Liver (tissue), 8 donors: ENCODE measurements at regions not wholly inside any gene's neighbourhood (a gene's known extent, or its start where the extent isn't known, plus 50 kb on each side); places are given as distances from the start of the nearest gene placed in this dataset.

Experiments used
- DNase-seq: peaks from one replicate; pipeline ENCODE4 v3.0.0-alpha.2; 2017; ENCODE audit warnings: low spot score
- H3K27ac ChIP-seq, 2 donors: one replicate each; pipeline ENCODE4 v1.7.0; 2013; ENCODE audit warnings: inconsistent platforms in 2 of 2, low read length in 2 of 2, control low read depth in 1 of 2, low read depth in 1 of 2, mild to moderate bottlenecking in 1 of 2
- H3K27me3 ChIP-seq, 4 donors: one replicate each; pipeline versions ENCODE4 v1.6.1 to v1.7.0; 2013; ENCODE audit warnings: low read length in 3 of 4, inconsistent platforms in 1 of 4, mild to moderate bottlenecking in 1 of 4, moderate library complexity in 1 of 4; ENCODE audit not compliant: control insufficient read depth in 4 of 4, insufficient read depth in 4 of 4
- H3K36me3 ChIP-seq, 4 donors: one replicate each; pipeline versions ENCODE4 v1.6.1 to v1.7.0; 2013; ENCODE audit warnings: low read length in 3 of 4, mild to moderate bottlenecking in 3 of 4, low read depth in 1 of 4, moderate library complexity in 1 of 4; ENCODE audit not compliant: control insufficient read depth in 4 of 4, insufficient read depth in 3 of 4
- H3K4me1 ChIP-seq, 4 donors: one replicate each; pipeline versions ENCODE4 v1.6.1 to v1.7.0; 2013; ENCODE audit warnings: low read length in 3 of 4, mild to moderate bottlenecking in 3 of 4, moderate library complexity in 1 of 4; ENCODE audit not compliant: control insufficient read depth in 4 of 4, insufficient read depth in 4 of 4
- H3K4me3 ChIP-seq, 3 donors: one replicate each; pipeline versions ENCODE4 v1.6.1 to v1.7.0; 2013; ENCODE audit warnings: low read length in 3 of 3, control low read depth in 1 of 3, low read depth in 1 of 3, mild to moderate bottlenecking in 1 of 3
- H3K9ac ChIP-seq, 2 donors: one replicate each; pipeline ENCODE4 v1.7.0; 2013; ENCODE audit warnings: low read length in 2 of 2, mild to moderate bottlenecking in 2 of 2, moderate library complexity in 2 of 2, control low read depth in 1 of 2, low read depth in 1 of 2
- H3K9me3 ChIP-seq, 4 donors: one replicate each; pipeline versions ENCODE4 v1.6.1 to v1.7.0; 2013; ENCODE audit warnings: low read length in 3 of 4; ENCODE audit not compliant: control insufficient read depth in 4 of 4
- EGR1 ChIP-seq, 2 donors: IDR thresholded peaks; 2 replicates each; pipeline ENCODE4 v1.6.1; 2016 to 2018; ENCODE audit warnings: antibody characterized with exemption in 2 of 2, low read depth in 2 of 2
- FOXA1 ChIP-seq: IDR thresholded peaks from 2 replicates; pipeline ENCODE4 v1.6.1; 2016; ENCODE audit warnings: antibody characterized with exemption
- FOXA2 ChIP-seq: IDR thresholded peaks from 2 replicates; pipeline ENCODE4 v1.6.1; 2016; ENCODE audit warnings: antibody characterized with exemption
- GABPA ChIP-seq, 2 donors: IDR thresholded peaks in 1 of 2; conservative IDR thresholded peaks in 1 of 2; 2 replicates each; pipeline ENCODE4 v1.6.1; 2016; ENCODE audit warnings: antibody characterized with exemption in 2 of 2, mild to moderate bottlenecking in 1 of 2, moderate library complexity in 1 of 2
- HNF4A ChIP-seq, 2 donors: conservative IDR thresholded peaks; 2 replicates each; pipeline ENCODE4 v1.6.1; 2016; ENCODE audit warnings: antibody characterized with exemption in 2 of 2, mild to moderate bottlenecking in 2 of 2
- HNF4G ChIP-seq: IDR thresholded peaks from 2 replicates; pipeline ENCODE4 v1.6.1; 2016; ENCODE audit warnings: antibody characterized with exemption
- JUND ChIP-seq, 2 donors: IDR thresholded peaks; 2 replicates each; pipeline ENCODE4 v1.6.1; 2016; ENCODE audit warnings: antibody characterized with exemption in 2 of 2
- NR2F2 ChIP-seq: IDR thresholded peaks from 2 replicates; pipeline ENCODE4 v1.6.1; 2016; ENCODE audit warnings: antibody characterized with exemption
- RAD21 ChIP-seq, 2 donors: IDR thresholded peaks; 2 replicates each; pipeline ENCODE4 v1.6.1; 2016; ENCODE audit warnings: antibody characterized with exemption in 2 of 2, mild to moderate bottlenecking in 2 of 2
- RXRA ChIP-seq, 2 donors: IDR thresholded peaks; 2 replicates each; pipeline ENCODE4 v1.6.1; 2017 to 2018; ENCODE audit warnings: antibody characterized with exemption in 2 of 2, mild to moderate bottlenecking in 1 of 2
- SP1 ChIP-seq: IDR thresholded peaks from 2 replicates; pipeline ENCODE4 v1.6.1; 2018; ENCODE audit warnings: antibody characterized with exemption, mild to moderate bottlenecking
- TAF1 ChIP-seq: conservative IDR thresholded peaks from 2 replicates; pipeline ENCODE4 v1.6.1; 2016; ENCODE audit warnings: antibody characterized with exemption, mild to moderate bottlenecking
- YY1 ChIP-seq: IDR thresholded peaks from 2 replicates; pipeline ENCODE4 v1.6.1; 2016; ENCODE audit warnings: antibody characterized with exemption, mild to moderate bottlenecking
- WGBS: extraction: QIAGEN DNeasy Blood & Tissue Kit; methylation state at CpG from one replicate; pipeline ENCODE4 v1.1.7; 2013; 5-methylcytosine and 5-hydroxymethylcytosine counted together
- TF ChIP-seq, protein P1 (sequence below): IDR thresholded peaks from 2 replicates; pipeline ENCODE4 v1.6.1; 2016; ENCODE audit warnings: antibody characterized with exemption
- TF ChIP-seq, protein P2 (sequence below): IDR thresholded peaks from 2 replicates; pipeline ENCODE4 v1.6.1; 2016; ENCODE audit warnings: antibody characterized with exemption, mild to moderate bottlenecking
- TF ChIP-seq, protein P3 (sequence below): fragments of 150-350 bp; IDR thresholded peaks from 2 replicates; pipeline ENCODE4 v1.5.1; 2017; ENCODE audit warnings: improper control_type of control experiment, low read depth, low read length; ENCODE audit not compliant: missing input control
- TF ChIP-seq, protein P4 (sequence below): IDR thresholded peaks from 2 replicates; pipeline ENCODE4 v1.6.1; 2016; ENCODE audit warnings: antibody characterized with exemption
- TF ChIP-seq, protein P5 (sequence below): IDR thresholded peaks from 2 replicates; pipeline ENCODE4 v1.6.1; 2016; ENCODE audit warnings: antibody characterized with exemption
- donor health status: healthy.
- donor health status: healthy.
- donor health status: healthy.
- donor health status: healthy.
- donor health status: healthy.

DNA sequence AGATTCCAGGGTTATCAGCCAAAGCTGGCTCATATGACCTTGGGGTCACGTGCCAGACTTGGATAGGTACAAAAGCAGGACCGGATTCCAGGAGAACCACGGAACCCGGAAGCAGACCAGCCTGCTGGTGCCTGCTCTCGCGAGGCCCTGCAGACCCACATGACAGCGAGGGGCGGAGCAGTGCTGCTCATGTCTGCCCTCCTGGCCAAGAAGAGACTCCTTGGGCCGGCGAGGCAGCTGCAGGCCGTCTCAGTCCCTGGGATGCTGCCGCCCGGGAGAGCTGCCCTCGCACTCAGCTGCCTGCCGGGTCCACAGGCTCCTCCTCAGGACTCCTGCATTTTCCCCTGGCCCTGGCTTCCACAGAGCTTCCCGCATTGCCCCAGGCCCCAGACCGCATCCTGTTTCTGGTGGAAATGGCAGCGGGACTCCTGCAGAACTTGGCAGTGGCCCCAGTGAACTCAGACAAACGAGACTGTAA, 739.5 kb downstream of the SOCS6 start:
- Histone ChIP-seq H3K4me3 (no peak overlapping the region), H3K9me3 (no peaks in the 10 kb centered on the region), H3K4me1 (no peaks in the 10 kb centered on the region), H3K9ac (no peak overlapping the region), H3K27ac (no peak overlapping the region), H3K36me3 (no peaks in the 10 kb centered on the region), H3K27me3 (no peaks in the 10 kb centered on the region)
- WGBS: 87% methylated on average over 19 of the region's 19 CpGs
- TF ChIP-seq, protein P1, sequence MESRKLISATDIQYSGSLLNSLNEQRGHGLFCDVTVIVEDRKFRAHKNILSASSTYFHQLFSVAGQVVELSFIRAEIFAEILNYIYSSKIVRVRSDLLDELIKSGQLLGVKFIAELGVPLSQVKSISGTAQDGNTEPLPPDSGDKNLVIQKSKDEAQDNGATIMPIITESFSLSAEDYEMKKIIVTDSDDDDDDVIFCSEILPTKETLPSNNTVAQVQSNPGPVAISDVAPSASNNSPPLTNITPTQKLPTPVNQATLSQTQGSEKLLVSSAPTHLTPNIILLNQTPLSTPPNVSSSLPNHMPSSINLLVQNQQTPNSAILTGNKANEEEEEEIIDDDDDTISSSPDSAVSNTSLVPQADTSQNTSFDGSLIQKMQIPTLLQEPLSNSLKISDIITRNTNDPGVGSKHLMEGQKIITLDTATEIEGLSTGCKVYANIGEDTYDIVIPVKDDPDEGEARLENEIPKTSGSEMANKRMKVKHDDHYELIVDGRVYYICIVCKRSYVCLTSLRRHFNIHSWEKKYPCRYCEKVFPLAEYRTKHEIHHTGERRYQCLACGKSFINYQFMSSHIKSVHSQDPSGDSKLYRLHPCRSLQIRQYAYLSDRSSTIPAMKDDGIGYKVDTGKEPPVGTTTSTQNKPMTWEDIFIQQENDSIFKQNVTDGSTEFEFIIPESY: no peak
- TF ChIP-seq JUND (IDR thresholded peaks at IDR 0.05): no peak
- no peak for TF ChIP-seq HNF4G
- TF ChIP-seq RAD21 (IDR thresholded peaks at IDR 0.05): no peak
- TF ChIP-seq SP1: no peak
- no peak for TF ChIP-seq RXRA (IDR thresholded peaks at IDR 0.05)
- no peak for TF ChIP-seq YY1
- TF ChIP-seq FOXA1: no peak
- TF ChIP-seq FOXA2: no peak
- no peak for TF ChIP-seq TAF1
- TF ChIP-seq HNF4A (conservative IDR thresholded peaks at IDR 0.05): no peak
- TF ChIP-seq EGR1 (IDR thresholded peaks at IDR 0.05; ENCODE audit: low read depth in 2 of 2): no peak
- TF ChIP-seq, protein P2, sequence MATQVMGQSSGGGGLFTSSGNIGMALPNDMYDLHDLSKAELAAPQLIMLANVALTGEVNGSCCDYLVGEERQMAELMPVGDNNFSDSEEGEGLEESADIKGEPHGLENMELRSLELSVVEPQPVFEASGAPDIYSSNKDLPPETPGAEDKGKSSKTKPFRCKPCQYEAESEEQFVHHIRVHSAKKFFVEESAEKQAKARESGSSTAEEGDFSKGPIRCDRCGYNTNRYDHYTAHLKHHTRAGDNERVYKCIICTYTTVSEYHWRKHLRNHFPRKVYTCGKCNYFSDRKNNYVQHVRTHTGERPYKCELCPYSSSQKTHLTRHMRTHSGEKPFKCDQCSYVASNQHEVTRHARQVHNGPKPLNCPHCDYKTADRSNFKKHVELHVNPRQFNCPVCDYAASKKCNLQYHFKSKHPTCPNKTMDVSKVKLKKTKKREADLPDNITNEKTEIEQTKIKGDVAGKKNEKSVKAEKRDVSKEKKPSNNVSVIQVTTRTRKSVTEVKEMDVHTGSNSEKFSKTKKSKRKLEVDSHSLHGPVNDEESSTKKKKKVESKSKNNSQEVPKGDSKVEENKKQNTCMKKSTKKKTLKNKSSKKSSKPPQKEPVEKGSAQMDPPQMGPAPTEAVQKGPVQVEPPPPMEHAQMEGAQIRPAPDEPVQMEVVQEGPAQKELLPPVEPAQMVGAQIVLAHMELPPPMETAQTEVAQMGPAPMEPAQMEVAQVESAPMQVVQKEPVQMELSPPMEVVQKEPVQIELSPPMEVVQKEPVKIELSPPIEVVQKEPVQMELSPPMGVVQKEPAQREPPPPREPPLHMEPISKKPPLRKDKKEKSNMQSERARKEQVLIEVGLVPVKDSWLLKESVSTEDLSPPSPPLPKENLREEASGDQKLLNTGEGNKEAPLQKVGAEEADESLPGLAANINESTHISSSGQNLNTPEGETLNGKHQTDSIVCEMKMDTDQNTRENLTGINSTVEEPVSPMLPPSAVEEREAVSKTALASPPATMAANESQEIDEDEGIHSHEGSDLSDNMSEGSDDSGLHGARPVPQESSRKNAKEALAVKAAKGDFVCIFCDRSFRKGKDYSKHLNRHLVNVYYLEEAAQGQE: no peak
- TF ChIP-seq GABPA (IDR thresholded peaks at IDR 0.05 in 1 of 2, conservative IDR thresholded peaks at IDR 0.05 in 1 of 2): no peak
- TF ChIP-seq NR2F2: no peak
- TF ChIP-seq, protein P3, sequence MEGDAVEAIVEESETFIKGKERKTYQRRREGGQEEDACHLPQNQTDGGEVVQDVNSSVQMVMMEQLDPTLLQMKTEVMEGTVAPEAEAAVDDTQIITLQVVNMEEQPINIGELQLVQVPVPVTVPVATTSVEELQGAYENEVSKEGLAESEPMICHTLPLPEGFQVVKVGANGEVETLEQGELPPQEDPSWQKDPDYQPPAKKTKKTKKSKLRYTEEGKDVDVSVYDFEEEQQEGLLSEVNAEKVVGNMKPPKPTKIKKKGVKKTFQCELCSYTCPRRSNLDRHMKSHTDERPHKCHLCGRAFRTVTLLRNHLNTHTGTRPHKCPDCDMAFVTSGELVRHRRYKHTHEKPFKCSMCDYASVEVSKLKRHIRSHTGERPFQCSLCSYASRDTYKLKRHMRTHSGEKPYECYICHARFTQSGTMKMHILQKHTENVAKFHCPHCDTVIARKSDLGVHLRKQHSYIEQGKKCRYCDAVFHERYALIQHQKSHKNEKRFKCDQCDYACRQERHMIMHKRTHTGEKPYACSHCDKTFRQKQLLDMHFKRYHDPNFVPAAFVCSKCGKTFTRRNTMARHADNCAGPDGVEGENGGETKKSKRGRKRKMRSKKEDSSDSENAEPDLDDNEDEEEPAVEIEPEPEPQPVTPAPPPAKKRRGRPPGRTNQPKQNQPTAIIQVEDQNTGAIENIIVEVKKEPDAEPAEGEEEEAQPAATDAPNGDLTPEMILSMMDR: no peak
- TF ChIP-seq, protein P4, sequence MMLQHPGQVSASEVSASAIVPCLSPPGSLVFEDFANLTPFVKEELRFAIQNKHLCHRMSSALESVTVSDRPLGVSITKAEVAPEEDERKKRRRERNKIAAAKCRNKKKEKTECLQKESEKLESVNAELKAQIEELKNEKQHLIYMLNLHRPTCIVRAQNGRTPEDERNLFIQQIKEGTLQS: no peak
- TF ChIP-seq, protein P5, sequence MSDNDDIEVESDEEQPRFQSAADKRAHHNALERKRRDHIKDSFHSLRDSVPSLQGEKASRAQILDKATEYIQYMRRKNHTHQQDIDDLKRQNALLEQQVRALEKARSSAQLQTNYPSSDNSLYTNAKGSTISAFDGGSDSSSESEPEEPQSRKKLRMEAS: no peak
- DNase-seq: no peak
